Activated T-cell treated with anti-CD3 and anti-CD28 coated beads, Interleukin-2, amount 50 U/mL, for 72 hours (primary cell): ENCODE measurements at regions not wholly inside any gene's neighbourhood (a gene's known extent, or its start where the extent isn't known, plus 50 kb on each side); places are given as distances from the start of the nearest gene placed in this dataset.

Source experiments
- ATAC-seq, 2 donors: fragments of 150-1000 bp; cut with Tn5 transposase; replicated peaks in 1 of 2; 2 replicates each; pipeline ENCODE4 v1.10.0; 2021; ENCODE audit warnings: moderate library complexity in 2 of 2, mild to moderate bottlenecking in 1 of 2
- DNase-seq, 2 donors: peaks; one replicate each; pipeline ENCODE4 v3.0.0; 2021 to 2022; ENCODE audit warnings: mixed read lengths in 1 of 2
- H3K27ac Mint-ChIP-seq: one replicate; pipeline ENCODE4 v1.8.0; 2022; ENCODE audit warnings: mild to moderate bottlenecking, moderate library complexity, mixed read lengths
- H3K27me3 Mint-ChIP-seq: one replicate; pipeline ENCODE4 v1.8.0; 2022; ENCODE audit warnings: low read depth, mixed read lengths
- H3K36me3 Mint-ChIP-seq, 2 donors: one replicate each; pipeline ENCODE4 v1.8.0; 2022; ENCODE audit warnings: mixed read lengths in 2 of 2, mild to moderate bottlenecking in 1 of 2; ENCODE audit not compliant: insufficient read depth in 2 of 2
- H3K4me1 Mint-ChIP-seq: one replicate; pipeline ENCODE4 v1.8.0; 2022; ENCODE audit warnings: low read depth, mixed read lengths
- H3K4me3 Mint-ChIP-seq, 2 donors: one replicate each; pipeline ENCODE4 v1.8.0; 2022; ENCODE audit warnings: mild to moderate bottlenecking in 2 of 2, mixed read lengths in 2 of 2, moderate library complexity in 2 of 2
- H3K9me3 Mint-ChIP-seq, 2 donors: one replicate each; pipeline ENCODE4 v1.8.0; 2022; ENCODE audit warnings: mixed read lengths in 2 of 2

DNA sequence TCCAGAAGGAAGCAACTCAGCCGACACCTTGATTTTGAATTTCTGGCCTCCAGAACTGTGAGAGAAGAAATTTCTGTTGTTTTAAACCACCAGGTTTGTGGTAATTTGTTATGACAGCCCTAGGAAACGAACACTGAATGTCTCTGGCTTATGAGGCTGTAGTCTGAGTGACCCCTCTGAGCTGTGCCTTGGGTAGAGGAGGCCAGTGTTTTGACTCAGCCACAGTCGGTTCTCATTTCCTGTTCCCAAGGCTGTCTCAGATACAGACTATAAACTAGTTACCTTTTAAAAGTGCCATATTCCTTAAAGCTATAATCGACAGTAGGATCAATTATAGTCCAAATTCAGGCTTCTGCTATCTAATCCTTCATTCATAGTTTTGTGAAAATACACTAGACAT lies 391.2 kb upstream of the MAP3K7 start:
- no peaks in the 10 kb centered on the region for H3K4me1 Mint-ChIP-seq
- ATAC-seq: no peak
- H3K4me3 Mint-ChIP-seq: no peak overlapping the region
- DNase-seq: no peak
- no peaks in the 10 kb centered on the region for H3K9me3 Mint-ChIP-seq
- no peak overlapping the region for H3K27ac Mint-ChIP-seq
- no peaks in the 10 kb centered on the region for H3K36me3 Mint-ChIP-seq
- H3K27me3 Mint-ChIP-seq: no peaks in the 10 kb centered on the region

DNA sequence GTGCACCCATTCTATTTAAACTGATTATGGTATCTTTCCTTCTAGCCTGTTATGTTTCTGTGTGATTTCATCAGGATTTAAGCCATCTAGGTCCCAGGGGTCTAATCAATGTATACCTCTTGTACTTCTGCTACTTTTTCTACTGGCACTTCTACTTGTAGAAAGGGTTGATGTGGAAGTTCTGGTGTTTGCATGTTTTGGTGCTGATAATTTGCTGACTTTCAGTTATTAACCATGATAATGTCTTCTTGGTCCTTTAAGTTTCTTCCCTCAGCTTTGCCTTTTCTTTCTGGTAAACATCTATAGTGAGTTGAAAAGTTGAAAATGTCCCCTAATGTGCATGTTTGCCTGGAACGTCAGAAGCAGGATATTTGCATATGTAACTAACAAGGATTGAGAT lies 390.6 kb upstream of the MAP3K7 start:
- H3K27me3 Mint-ChIP-seq: no peaks in the 10 kb centered on the region
- DNase-seq (no peak), ATAC-seq (no peak)
- no peaks in the 10 kb centered on the region for H3K36me3 Mint-ChIP-seq
- no peak overlapping the region for H3K27ac Mint-ChIP-seq
- H3K9me3 Mint-ChIP-seq: no peaks in the 10 kb centered on the region
- no peak overlapping the region for H3K4me3 Mint-ChIP-seq
- H3K4me1 Mint-ChIP-seq: no peaks in the 10 kb centered on the region

DNA sequence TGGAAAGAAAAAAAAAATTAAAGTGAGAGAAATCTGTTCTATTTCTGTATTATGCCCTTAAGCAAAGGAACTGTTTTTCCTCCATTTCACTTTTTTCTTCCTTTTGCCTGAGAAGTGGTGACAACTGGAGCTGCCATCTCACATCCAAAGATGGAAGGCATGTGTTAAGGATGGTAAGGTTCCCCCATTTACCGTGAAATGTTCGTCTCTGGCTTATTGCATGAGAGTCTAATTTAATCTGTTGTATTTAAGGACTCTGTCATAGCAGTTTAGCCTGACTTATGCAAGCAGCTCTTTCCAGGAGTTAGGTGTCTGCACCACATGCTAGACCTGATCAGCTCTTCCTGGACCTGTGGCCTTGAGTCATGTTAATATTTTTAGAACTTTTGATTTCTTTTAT lies 389.5 kb upstream of the MAP3K7 start:
- no peak for ATAC-seq
- H3K36me3 Mint-ChIP-seq: no peaks in the 10 kb centered on the region
- no peaks in the 10 kb centered on the region for H3K4me1 Mint-ChIP-seq
- DNase-seq: no peak
- H3K9me3 Mint-ChIP-seq: no peaks in the 10 kb centered on the region
- H3K27me3 Mint-ChIP-seq: no peaks in the 10 kb centered on the region
- no peak overlapping the region for H3K27ac Mint-ChIP-seq
- no peak overlapping the region for H3K4me3 Mint-ChIP-seq

DNA sequence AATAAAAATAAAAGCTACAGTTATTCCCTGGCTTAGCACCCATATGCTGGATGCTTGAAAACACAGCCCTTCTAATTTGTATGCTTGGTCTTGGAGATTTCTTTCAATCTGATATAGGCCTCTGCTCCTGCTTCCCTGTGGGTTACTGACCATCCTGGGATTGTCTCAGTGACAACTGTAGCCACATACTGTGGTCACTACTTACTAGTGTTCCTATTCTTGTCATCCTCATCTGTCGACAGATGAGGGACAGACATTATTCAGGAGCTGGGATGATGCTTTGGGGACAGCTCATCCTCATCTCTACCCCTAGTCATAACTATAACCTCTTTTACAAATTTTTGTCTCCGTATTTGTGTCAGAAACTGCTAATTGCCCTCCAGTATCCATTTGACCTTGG lies 388.9 kb upstream of the MAP3K7 start:
- H3K27me3 Mint-ChIP-seq: no peaks in the 10 kb centered on the region
- ATAC-seq (no peak), DNase-seq (no peak)
- no peaks in the 10 kb centered on the region for H3K36me3 Mint-ChIP-seq
- H3K4me1 Mint-ChIP-seq: no peaks in the 10 kb centered on the region
- H3K4me3 Mint-ChIP-seq: no peak overlapping the region
- no peaks in the 10 kb centered on the region for H3K9me3 Mint-ChIP-seq
- H3K27ac Mint-ChIP-seq: no peak overlapping the region

DNA sequence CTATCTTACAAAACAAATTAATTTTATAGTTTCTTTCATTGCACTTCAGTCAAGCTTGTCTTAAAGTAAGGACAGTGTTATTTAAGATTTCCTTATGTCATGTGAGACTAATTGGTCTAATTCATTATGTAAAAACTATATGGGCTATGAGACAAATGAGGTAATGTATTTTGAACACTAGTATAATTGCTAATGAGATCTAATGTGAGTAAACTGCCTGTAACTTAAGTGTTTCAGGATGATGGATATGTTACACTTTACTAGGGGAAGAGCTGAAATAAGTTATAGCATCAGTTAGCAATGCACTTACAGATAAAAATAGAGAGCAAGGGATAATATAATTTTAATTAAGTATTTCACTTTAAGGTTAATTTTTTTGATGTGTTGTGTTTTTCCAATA lies 386.3 kb upstream of the MAP3K7 start:
- Mint-ChIP-seq H3K4me1 (no peaks in the 10 kb centered on the region), H3K36me3 (no peaks in the 10 kb centered on the region), H3K9me3 (no peaks in the 10 kb centered on the region), H3K4me3 (no peak overlapping the region), H3K27ac (no peak overlapping the region), H3K27me3 (no peaks in the 10 kb centered on the region)
- DNase-seq (no peak), ATAC-seq (no peak)

DNA sequence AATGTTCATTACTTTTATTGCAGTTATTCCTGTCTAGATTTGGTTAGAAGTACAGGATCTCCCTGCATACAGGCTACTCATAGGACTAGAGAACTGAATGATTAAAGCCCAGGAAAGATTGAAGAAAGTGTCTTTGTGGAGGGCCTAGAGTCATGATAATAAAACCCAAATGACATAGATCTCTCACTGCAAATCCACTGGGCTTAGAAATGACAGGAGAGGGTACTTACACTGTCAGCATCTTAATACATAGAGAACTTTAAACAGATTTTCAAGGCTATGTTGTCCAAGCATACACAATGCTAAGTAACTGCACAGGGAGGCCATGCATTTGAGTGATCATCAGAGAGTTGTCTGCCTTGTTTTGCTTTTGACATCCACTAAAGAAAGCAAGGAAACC lies 383.8 kb upstream of the MAP3K7 start:
- no peak for ATAC-seq
- H3K27ac Mint-ChIP-seq: no peak overlapping the region
- DNase-seq: no peak
- no peaks in the 10 kb centered on the region for H3K4me1 Mint-ChIP-seq
- no peaks in the 10 kb centered on the region for H3K36me3 Mint-ChIP-seq
- H3K9me3 Mint-ChIP-seq: no peaks in the 10 kb centered on the region
- H3K27me3 Mint-ChIP-seq: no peaks in the 10 kb centered on the region
- no peak overlapping the region for H3K4me3 Mint-ChIP-seq

DNA sequence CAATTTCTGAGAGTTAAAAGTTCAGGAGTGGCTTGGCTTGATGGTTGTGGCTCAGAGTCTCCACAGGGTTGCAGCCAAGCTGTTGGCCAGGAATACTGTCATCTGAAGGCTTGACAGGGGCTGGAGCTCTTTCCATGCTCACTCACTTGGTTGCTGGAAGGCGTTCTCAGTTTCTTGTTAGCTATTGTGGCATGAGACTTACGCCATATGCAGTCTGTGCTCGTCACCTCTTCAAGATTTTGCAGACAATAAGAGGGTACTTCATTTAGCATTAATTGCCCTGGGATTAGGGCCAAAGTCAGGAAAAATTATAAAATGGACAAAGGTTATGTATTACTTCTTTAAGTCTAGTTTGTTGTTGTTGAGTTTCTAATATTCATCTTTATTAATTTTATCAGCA lies 380.6 kb upstream of the MAP3K7 start:
- no peaks in the 10 kb centered on the region for H3K4me1 Mint-ChIP-seq
- H3K9me3 Mint-ChIP-seq: no peaks in the 10 kb centered on the region
- no peak overlapping the region for H3K27ac Mint-ChIP-seq
- no peaks in the 10 kb centered on the region for H3K36me3 Mint-ChIP-seq
- ATAC-seq (no peak), DNase-seq (no peak)
- no peak overlapping the region for H3K4me3 Mint-ChIP-seq
- H3K27me3 Mint-ChIP-seq: no peaks in the 10 kb centered on the region

DNA sequence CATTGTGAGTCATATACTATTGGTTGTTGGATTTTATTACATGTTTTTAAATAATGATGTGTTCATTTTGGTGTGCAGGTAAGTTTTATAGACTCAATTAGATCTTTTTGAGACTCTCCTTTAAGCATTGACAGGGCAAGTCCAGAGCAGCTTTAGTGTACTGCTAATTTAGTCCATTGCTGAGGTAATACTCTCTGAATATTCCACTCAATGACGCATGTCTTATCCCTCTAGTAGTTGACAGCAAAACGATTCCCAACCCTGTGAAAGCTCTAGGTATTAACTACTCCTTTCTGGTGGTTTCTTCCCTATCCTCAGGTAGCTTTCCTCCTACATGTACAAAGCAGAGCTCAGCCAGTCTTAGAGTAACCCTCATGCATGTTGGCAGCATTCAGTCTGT lies 373.5 kb upstream of the MAP3K7 start:
- Mint-ChIP-seq H3K4me1 (no peaks in the 10 kb centered on the region), H3K4me3 (no peak overlapping the region)
- no peak for ATAC-seq

DNA sequence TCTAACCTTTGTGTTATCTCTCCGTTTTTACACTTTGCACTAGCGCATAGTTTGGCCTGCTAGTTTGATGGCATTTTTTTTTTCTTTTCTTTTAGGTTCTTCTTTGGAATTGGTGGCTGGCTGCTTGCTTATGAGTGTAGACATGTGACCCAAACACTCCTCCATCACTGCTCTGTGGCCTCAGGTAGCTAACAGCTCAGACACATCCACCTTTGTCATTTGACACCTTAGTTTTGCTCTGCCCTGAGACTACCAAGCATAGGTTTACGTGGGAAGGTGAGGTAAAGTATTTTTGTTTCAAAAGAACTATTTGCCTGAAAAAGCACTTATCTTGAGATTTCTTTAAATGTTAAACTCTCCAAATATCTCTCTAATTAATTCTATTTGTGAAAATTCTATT lies 368.4 kb upstream of the MAP3K7 start:
- peaks cover 0 to 2% of the 10 kb centered on the region in 2 donors for H3K9me3 Mint-ChIP-seq
- H3K36me3 Mint-ChIP-seq: no peaks in the 10 kb centered on the region
- H3K4me3 Mint-ChIP-seq: no peak overlapping the region
- no peak for ATAC-seq
- H3K4me1 Mint-ChIP-seq: no peaks in the 10 kb centered on the region
- H3K27me3 Mint-ChIP-seq: no peaks in the 10 kb centered on the region
- H3K27ac Mint-ChIP-seq: no peak overlapping the region
- no peak for DNase-seq

More for the DNA sequence above, 373.5 kb upstream of the MAP3K7 start:
- Mint-ChIP-seq H3K36me3 (no peaks in the 10 kb centered on the region), H3K9me3 (peaks cover 0 to 2% of the 10 kb centered on the region in 2 donors), H3K27ac (no peak overlapping the region), H3K27me3 (no peaks in the 10 kb centered on the region)
- no peak for DNase-seq

DNA sequence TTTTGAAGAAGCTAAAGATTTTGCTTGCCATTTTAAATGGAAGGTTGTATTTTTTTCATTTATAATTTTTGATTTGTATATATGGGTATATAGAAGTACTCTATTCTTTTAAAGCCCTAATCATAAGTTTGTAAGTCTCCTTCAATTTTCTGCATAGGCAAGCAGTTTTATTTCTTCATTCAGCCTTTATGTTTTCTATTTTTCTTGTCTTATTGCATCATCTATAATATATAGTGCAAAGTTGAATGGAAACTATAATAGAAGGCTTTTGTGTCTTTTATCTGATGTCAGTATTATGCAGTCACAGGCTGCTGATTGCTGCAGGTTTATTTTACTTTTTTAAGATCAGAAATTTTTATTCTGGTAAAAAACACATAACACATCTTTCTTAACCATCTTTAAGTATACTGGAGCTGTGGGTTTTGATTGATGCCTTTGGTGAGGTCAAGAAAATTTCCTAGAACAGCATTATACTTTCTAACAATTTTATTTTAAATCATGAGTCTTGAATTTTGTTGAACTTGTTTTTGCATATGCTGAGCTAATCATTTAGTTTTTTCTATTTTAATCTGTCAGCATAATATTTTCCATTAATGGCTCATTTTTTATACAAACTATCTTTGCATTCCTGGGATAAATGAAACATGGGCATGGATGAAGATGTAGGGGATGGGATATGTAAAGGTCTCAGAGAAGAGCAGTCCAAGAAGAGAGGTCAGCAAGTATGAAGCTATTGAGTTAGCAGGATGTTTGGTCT lies 366.7 kb upstream of the MAP3K7 start:
- no peak for DNase-seq
- Mint-ChIP-seq H3K27me3 (no peaks in the 10 kb centered on the region), H3K27ac (no peak overlapping the region), H3K4me1 (no peaks in the 10 kb centered on the region), H3K36me3 (no peaks in the 10 kb centered on the region), H3K4me3 (no peak overlapping the region), H3K9me3 (no peaks in the 10 kb centered on the region)
- ATAC-seq: no peak

DNA sequence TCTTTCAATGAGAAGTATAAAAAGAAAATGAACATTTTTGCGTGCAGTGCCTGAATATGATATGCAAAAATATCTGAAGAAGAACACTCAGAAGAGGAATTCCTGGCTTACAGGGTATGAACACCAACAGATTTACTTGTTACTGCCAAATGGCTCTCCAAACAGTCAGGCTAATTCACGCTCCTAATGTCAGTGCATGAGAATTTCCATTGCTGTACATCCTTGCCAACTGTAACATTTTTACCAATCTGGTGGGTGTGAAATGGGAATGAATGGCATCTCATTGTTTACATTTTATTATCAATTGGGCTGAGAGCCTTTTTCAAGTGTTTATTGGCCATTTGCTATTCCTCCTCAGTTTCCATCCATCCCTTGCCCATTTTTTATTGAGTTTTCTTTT lies 365.3 kb upstream of the MAP3K7 start:
- DNase-seq (no peak), ATAC-seq (no peak)
- no peak overlapping the region for H3K4me3 Mint-ChIP-seq
- H3K27ac Mint-ChIP-seq: no peak overlapping the region
- no peaks in the 10 kb centered on the region for H3K27me3 Mint-ChIP-seq
- no peaks in the 10 kb centered on the region for H3K9me3 Mint-ChIP-seq
- no peaks in the 10 kb centered on the region for H3K36me3 Mint-ChIP-seq
- no peaks in the 10 kb centered on the region for H3K4me1 Mint-ChIP-seq

DNA sequence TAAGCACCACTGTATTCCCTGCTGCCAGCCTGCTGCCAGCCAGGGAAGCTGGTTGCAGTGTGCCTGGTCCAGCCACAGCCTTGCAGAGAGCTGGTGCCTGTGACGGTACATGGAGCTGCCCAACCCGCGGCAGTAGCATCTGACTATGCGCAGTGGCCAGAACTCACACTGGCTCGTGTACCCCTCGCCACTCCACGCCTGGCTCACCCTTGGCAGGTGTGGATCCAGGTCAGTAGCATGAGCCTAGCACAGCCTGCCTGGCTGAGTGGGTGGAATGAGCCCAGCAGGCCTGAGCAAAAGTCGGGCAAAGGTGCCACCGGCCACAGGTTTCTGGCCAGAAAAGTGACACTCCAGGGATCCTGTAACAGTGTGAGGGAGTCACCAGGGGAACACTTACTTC lies 361.7 kb upstream of the MAP3K7 start:
- no peaks in the 10 kb centered on the region for H3K36me3 Mint-ChIP-seq
- H3K4me3 Mint-ChIP-seq: no peak overlapping the region
- ATAC-seq (no peak), DNase-seq (no peak)
- no peaks in the 10 kb centered on the region for H3K27me3 Mint-ChIP-seq
- H3K27ac Mint-ChIP-seq: no peak overlapping the region
- no peaks in the 10 kb centered on the region for H3K4me1 Mint-ChIP-seq
- H3K9me3 Mint-ChIP-seq: no peaks in the 10 kb centered on the region

DNA sequence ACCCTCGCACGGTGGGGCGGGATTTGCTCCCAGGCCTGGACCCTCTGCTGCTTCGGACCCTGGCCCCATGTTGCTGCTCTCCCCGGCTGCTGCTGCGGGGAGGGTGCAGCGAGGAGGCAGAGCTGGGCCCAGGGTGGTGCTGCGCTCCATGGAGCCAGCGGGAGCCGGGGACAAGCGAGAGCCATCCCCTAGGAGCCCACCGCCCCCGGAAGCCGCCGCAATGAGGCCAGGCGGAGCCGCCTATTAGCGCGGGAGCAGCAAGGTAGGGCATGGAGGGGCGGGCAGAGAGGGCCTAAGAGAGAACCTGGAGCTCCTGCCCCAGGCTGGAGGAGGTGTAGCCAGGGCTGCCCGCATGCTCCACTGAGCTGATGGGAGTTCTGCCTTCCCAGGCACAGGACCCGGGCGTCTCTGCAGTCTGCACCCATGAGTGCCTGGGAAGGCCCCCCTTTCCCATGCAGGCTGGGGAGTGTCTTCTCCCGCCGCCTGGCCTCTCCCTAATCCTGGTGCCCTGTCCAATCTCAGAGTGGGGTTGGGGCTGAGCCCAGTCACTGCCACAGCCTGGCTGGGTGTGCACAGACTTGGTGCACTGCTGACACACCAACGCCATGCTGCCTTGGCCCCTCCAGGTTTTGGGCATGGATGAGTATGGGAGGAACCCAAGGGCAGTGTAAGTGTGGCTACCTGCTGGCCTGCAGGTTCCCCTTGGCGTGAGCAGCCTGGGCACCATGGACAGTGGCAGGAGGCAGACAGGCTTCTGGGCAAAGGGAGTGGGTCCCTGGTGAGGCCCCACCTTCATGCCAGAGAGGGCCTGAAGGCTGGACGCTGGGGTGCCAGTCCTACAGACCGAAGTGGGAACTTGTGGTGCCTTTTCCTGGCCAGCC lies 360.6 kb upstream of the MAP3K7 start:
- Mint-ChIP-seq H3K27me3 (no peaks in the 10 kb centered on the region), H3K4me3 (no peak overlapping the region), H3K27ac (no peak overlapping the region), H3K36me3 (no peaks in the 10 kb centered on the region), H3K4me1 (no peaks in the 10 kb centered on the region), H3K9me3 (no peaks in the 10 kb centered on the region)
- ATAC-seq (no peak), DNase-seq (no peak)

DNA sequence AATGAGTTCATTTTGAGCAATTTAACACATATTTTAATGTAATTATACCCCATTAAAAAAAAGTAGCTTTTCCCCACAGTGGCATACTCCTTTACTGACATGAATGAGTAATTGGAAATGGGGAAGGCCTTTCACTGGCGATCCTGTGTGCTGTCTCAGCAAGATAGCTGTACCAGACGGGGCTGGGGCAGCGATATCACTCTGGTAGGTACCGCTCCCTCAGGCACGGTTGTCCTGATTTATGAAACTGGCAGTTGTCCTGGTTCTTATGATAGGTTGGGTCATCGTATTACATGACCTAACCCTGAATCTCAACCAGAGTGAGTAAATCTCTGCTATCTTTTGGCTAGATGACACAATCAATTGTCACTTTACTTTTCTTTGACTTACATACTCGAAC lies 355.0 kb upstream of the MAP3K7 start:
- no peak for DNase-seq
- no peaks in the 10 kb centered on the region for H3K36me3 Mint-ChIP-seq
- H3K4me3 Mint-ChIP-seq: no peak overlapping the region
- H3K27me3 Mint-ChIP-seq: no peaks in the 10 kb centered on the region
- H3K4me1 Mint-ChIP-seq: peaks cover 6% of the 10 kb centered on the region
- ATAC-seq: no peak
- H3K9me3 Mint-ChIP-seq: no peaks in the 10 kb centered on the region
- H3K27ac Mint-ChIP-seq: no peak overlapping the region
